ENCODE measurements at regions not wholly inside any gene's neighbourhood (a gene's known extent, or its start where the extent isn't known, plus 50 kb on each side); places are given as distances from the start of the nearest gene placed in this dataset.

DNA sequence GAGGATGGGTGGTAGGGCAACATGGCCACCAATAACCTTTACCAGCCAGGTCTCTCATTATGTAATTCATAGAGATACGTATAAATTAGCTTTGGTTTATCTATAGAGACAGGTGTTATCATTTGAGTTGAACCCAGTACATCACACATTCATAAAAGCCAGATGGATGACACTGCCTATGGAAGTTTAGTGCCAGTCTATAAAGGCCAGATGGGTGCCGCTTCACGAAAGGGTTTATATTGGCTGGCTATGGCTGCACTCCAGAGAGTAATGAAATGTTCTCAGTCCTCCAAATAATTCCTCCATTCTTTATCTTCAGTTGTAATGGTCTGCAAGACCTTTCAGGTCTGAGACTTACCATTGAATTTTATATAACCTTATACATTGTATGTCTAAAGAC lies 331.9 kb upstream of the NR3C2 start:
- Histone ChIP-seq H3K4ac (replicated peaks; ENCODE audit: insufficient read length, low read depth, low read length) (no peak overlapping the region), H3K56ac (replicated peaks; ENCODE audit: insufficient read length, low read depth, low read length) (no peak overlapping the region), H2AFZ (ENCODE audit: low read length) (no peak overlapping the region), H3K23me2 (ENCODE audit: low read depth, low read length) (no peaks in the 10 kb centered on the region), H3K4me1 (replicated peaks in 1 of 4; ENCODE audit: control insufficient read depth in 3 of 4, insufficient read depth in 4 of 4, low read length in 3 of 4) (no peaks in the 10 kb centered on the region), H3K79me1 (ENCODE audit: low read depth, low read length) (no peaks in the 10 kb centered on the region), H3K18ac (ENCODE audit: extremely low read depth, low read length) (no peak overlapping the region), H4K91ac (replicated peaks; ENCODE audit: insufficient read length, low read length) (no peak overlapping the region), H3K79me2 (ENCODE audit: control insufficient read depth in 1 of 2, insufficient read depth in 2 of 2, low read length in 2 of 2) (no peaks in the 10 kb centered on the region), H3K27me3 (replicated peaks in 1 of 4; ENCODE audit: control insufficient read depth in 3 of 4, extremely low read depth in 1 of 4, insufficient read depth in 3 of 4, low read length in 3 of 4) (no peaks in the 10 kb centered on the region), H2BK5ac (ENCODE audit: low read depth, low read length) (no peak overlapping the region), H3K23ac (ENCODE audit: insufficient read length) (no peak overlapping the region), H4K20me1 (replicated peaks in 1 of 2; ENCODE audit: control insufficient read depth in 1 of 2, insufficient read depth in 2 of 2, low read length in 2 of 2) (no peaks in the 10 kb centered on the region), H3K9ac (replicated peaks in 1 of 4; ENCODE audit: extremely low read depth in 1 of 4, low read depth in 3 of 4, low read length in 3 of 4) (no peak overlapping the region), H2BK12ac (ENCODE audit: low read depth, low read length) (no peak overlapping the region), H4K5ac (ENCODE audit: insufficient read length, low read depth, low read length) (no peak overlapping the region), H2BK15ac (ENCODE audit: low read length) (no peak overlapping the region), H3K27ac (ENCODE audit: low read depth, low read length) (no peak overlapping the region), H3K4me3 (ENCODE audit: extremely low read depth in 1 of 4, insufficient read depth in 2 of 4, low read depth in 3 of 4, low read length in 4 of 4) (no peak overlapping the region), H3K36me3 (ENCODE audit: control insufficient read depth in 2 of 4, insufficient read depth in 4 of 4, low read length in 3 of 4) (no peaks in the 10 kb centered on the region), H3K4me2 (ENCODE audit: insufficient read depth in 1 of 2, low read depth in 2 of 2, low read length in 2 of 2) (no peak overlapping the region), H2AK5ac (ENCODE audit: low read depth, low read length) (no peak overlapping the region), H3K9me3 (ENCODE audit: insufficient read depth in 2 of 2, low read depth in 1 of 2, low read length in 1 of 2) (no peaks in the 10 kb centered on the region), H3K14ac (ENCODE audit: insufficient read length) (no peak overlapping the region), H2BK120ac (replicated peaks; ENCODE audit: low read depth, low read length) (no peak overlapping the region), H2BK20ac (ENCODE audit: low read length) (no peak overlapping the region), H4K8ac (ENCODE audit: extremely low read depth, insufficient read depth, low read length) (no peak overlapping the region)
- no peak for TF ChIP-seq POLR2AphosphoS5 (IDR thresholded peaks at IDR 0.05; ENCODE audit: low read depth, low read length)
- no peak for TF ChIP-seq CBX5 (IDR thresholded peaks at IDR 0.05; ENCODE audit: low read depth, low read length)
- TF ChIP-seq RXRA (IDR thresholded peaks at IDR 0.05; ENCODE audit: insufficient read depth, low read depth, low read length), result no peak
- no peak for TF ChIP-seq RBBP5 (IDR thresholded peaks at IDR 0.05; ENCODE audit: borderline replicate concordance, low read depth, low read length)
- TF ChIP-seq EGR1 (IDR thresholded peaks at IDR 0.05; ENCODE audit: borderline replicate concordance, low read depth, low read length), result no peak
- no peak for TF ChIP-seq BRCA1 (IDR thresholded peaks at IDR 0.05; ENCODE audit: low read depth, low read length)
- TF ChIP-seq, protein P1, sequence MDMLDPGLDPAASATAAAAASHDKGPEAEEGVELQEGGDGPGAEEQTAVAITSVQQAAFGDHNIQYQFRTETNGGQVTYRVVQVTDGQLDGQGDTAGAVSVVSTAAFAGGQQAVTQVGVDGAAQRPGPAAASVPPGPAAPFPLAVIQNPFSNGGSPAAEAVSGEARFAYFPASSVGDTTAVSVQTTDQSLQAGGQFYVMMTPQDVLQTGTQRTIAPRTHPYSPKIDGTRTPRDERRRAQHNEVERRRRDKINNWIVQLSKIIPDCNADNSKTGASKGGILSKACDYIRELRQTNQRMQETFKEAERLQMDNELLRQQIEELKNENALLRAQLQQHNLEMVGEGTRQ (IDR thresholded peaks at IDR 0.05; ENCODE audit: low read length), result no peak
- no peak for TF ChIP-seq ZNF274 (IDR thresholded peaks at IDR 0.05; ENCODE audit: borderline replicate concordance, extremely low read depth, low read length)
- CTCF ChIA-PET (ENCODE audit: partially characterized antibody), result no interaction called here
- POLR2A ChIA-PET (ENCODE audit: partially characterized antibody), result no interaction called here
- no peak for DNase-seq (ENCODE audit: low read depth in 1 of 2, low spot score in 2 of 2)
- no peak for FAIRE-seq
- 94% methylated on average over 3 of the region's 3 CpGs; no CpG with 5 or more reads in 1 of the 2 experiments for WGBS, 2 experiments (ENCODE audit: extremely low coverage in 1 of 2, insufficient coverage in 1 of 2, insufficient read length in 1 of 2, insufficient replicate concordance in 2 of 2, low coverage in 1 of 2, low lambda C conversion rate in 2 of 2, missing lambda C conversion rate in 1 of 2)

All from H1 (cell line).